Superior temporal gyrus (tissue), 1 donor: ENCODE measurements at regions not wholly inside any gene's neighbourhood (a gene's known extent, or its start where the extent isn't known, plus 50 kb on each side); places are given as distances from the start of the nearest gene placed in this dataset.
A peak's percentile ranks its signal among the peaks of the same experiment; 100 is the strongest.
"Not testable (repeated sequence)": the region's sequence is repeated elsewhere in the genome, so short reads cannot be mapped to it uniquely, and the experiment has no call there.

Experiments
- DNase-seq: peaks from one replicate; pipeline ENCODE4 v3.0.0-alpha.2; 2016; ENCODE audit errors: extremely low spot score

GRCh38 chr3:107130089-107130700 lies 247.0 kb upstream of the CCDC54 start:
- no peak for DNase-seq

GRCh38 chr3:107132674-107133073 lies 244.6 kb upstream of the CCDC54 start:
- no peak for DNase-seq

GRCh38 chr3:107133891-107134290 lies 243.3 kb upstream of the CCDC54 start:
- DNase-seq = no peak

- DNase-seq = no peak
These were observed 235.1 kb upstream of the CCDC54 start for GRCh38 chr3:107142171-107142570.

- peak; percentile 40 for DNase-seq
These were observed 234.3 kb upstream of the CCDC54 start for GRCh38 chr3:107142786-107143575.

GRCh38 chr3:107150675-107151074 lies 226.6 kb upstream of the CCDC54 start:
- no peak for DNase-seq

GRCh38 chr3:107153981-107154380 lies 223.3 kb upstream of the CCDC54 start:
- peak; percentile 32 for DNase-seq

- no peak for DNase-seq
These were observed 204.8 kb upstream of the CCDC54 start for GRCh38 chr3:107172411-107172810.

GRCh38 chr3:107184375-107184774 lies 192.9 kb upstream of the CCDC54 start:
- no peak for DNase-seq

GRCh38 chr3:107188262-107188661 lies 189.0 kb upstream of the CCDC54 start:
- DNase-seq = no peak

GRCh38 chr3:107189158-107189791 lies 188.0 kb upstream of the CCDC54 start:
- DNase-seq = no peak

GRCh38 chr3:107193116-107193515 lies 184.1 kb upstream of the CCDC54 start:
- DNase-seq = no peak

GRCh38 chr3:107198581-107199181 lies 178.6 kb upstream of the CCDC54 start:
- peak; percentile 85 for DNase-seq

GRCh38 chr3:107201146-107201545 lies 176.1 kb upstream of the CCDC54 start:
- no peak for DNase-seq

GRCh38 chr3:107202885-107203284 lies 174.4 kb upstream of the CCDC54 start:
- not testable (repeated sequence) for DNase-seq

GRCh38 chr3:107204121-107204520 lies 173.1 kb upstream of the CCDC54 start:
- DNase-seq = no peak

- no peak for DNase-seq
These were observed 171.9 kb upstream of the CCDC54 start for GRCh38 chr3:107205358-107205757.

GRCh38 chr3:107206141-107206540 lies 171.1 kb upstream of the CCDC54 start:
- DNase-seq = peak; percentile 94

- peak; percentile 59 for DNase-seq
These were observed 170.3 kb upstream of the CCDC54 start for GRCh38 chr3:107206945-107207344.

GRCh38 chr3:107208100-107208499 lies 169.1 kb upstream of the CCDC54 start:
- DNase-seq = peak; percentile 91

- peak; percentile 75 for DNase-seq
These were observed 168.4 kb upstream of the CCDC54 start for GRCh38 chr3:107208796-107209195.

- peak; percentile 78 for DNase-seq
These were observed 167.8 kb upstream of the CCDC54 start for GRCh38 chr3:107209302-107209990.
